ENCODE measurements at regions not wholly inside any gene's neighbourhood (a gene's known extent, or its start where the extent isn't known, plus 50 kb on each side); places are given as distances from the start of the nearest gene placed in this dataset.

DNA sequence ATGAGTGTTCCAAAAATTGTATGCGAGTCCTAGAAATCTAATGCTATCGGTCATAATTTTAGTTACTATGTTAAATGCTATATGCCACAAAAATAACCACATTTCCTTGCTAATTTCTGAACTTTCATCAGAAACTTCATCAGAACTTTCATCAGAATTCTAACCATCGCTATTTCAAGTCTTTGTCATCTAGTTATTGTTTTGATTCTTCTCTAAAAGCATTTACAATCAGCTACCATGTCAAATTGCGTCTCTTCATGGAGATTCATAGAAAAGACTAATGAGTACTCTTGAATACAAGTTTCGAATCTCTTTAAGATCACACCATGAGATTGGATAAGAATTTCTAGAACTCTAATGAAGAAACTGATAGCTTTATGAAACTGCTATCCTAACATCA lies 52.7 kb upstream of the TM9SF2 start:
- H3K27ac ChIP-seq, result no peak overlapping the region
- H3K9ac ChIP-seq (ENCODE audit: low read depth in 2 of 2, low read length in 2 of 2), result no peak overlapping the region
- intact Hi-C loops (cut with DNase I), result loop anchor here (10.0 kb wide), 2 partner anchors 96 to 166 kb away; no protein-coding TSS in a partner anchor
- H3K9me3 ChIP-seq, result no peaks in the 10 kb centered on the region
- no peaks in the 10 kb centered on the region for H3K27me3 ChIP-seq
- no peak for DNase-seq
- no peak for TF ChIP-seq CTCF (IDR thresholded peaks at IDR 0.05)
- H3K36me3 ChIP-seq, result no peaks in the 10 kb centered on the region
- no peaks in the 10 kb centered on the region for H3K4me1 ChIP-seq
- H3K4me3 ChIP-seq, result no peak overlapping the region

- TF ChIP-seq CTCF (IDR thresholded peaks at IDR 0.05), result no peak
- no peak overlapping the region for H3K4me3 ChIP-seq
- no peaks in the 10 kb centered on the region for H3K27me3 ChIP-seq
- H3K9ac ChIP-seq (ENCODE audit: low read depth in 2 of 2, low read length in 2 of 2), result no peak overlapping the region
- no peaks in the 10 kb centered on the region for H3K36me3 ChIP-seq
- intact Hi-C loops (cut with DNase I), result no loop called here
- H3K4me1 ChIP-seq, result no peaks in the 10 kb centered on the region
- DNase-seq, result no peak
- H3K27ac ChIP-seq, result no peak overlapping the region
- H3K9me3 ChIP-seq, result no peaks in the 10 kb centered on the region
Observed at GRCh38 chr13:99450416-99450815, 50.9 kb upstream of the TM9SF2 start.
